HCT116 (cell line): ENCODE measurements at regions not wholly inside any gene's neighbourhood (a gene's known extent, or its start where the extent isn't known, plus 50 kb on each side); places are given as distances from the start of the nearest gene placed in this dataset.

ENCODE experiments used
- ATAC-seq: fragments of 200-7000 bp; cut with Tn5 transposase; 2 replicates; pipeline ENCODE4 v1.9.1; 2020; ENCODE audit warnings: mild to moderate bottlenecking, moderate library complexity
- BruUV-seq: library from RNA; stranded (reverse); fragments of 400-500 nt; replicated peaks from 2 replicates; lab custom pipeline; 2021; lab: Mats Ljungman, UMichigan
- CTCF ChIA-PET: fragments of 300-600 bp; sonication (Branson Sonifier 250); formaldehyde crosslinking; loops from one replicate; lab custom pipeline; 2021; ENCODE audit warnings: antibody characterized with exemption; lab: Charles Lee
- POLR2A ChIA-PET: fragments of 300-600, 350-600 bp; sonication (Branson Sonifier 250); formaldehyde crosslinking; loops from one replicate; lab custom pipeline; 2021; ENCODE audit warnings: antibody characterized with exemption; lab: Charles Lee
- RAD21 ChIA-PET, 2 experiments: fragments of 300-600 bp; sonication (Branson Sonifier 250); formaldehyde crosslinking; loops; one replicate each; lab custom pipeline; 2023; ENCODE audit warnings: low total read pairs in 2 of 2; ENCODE audit not compliant: uncharacterized antibody in 2 of 2, unreplicated experiment in 2 of 2, low non-redundant PET in 1 of 2; lab: Charles Lee
- DNase-seq: peaks from one replicate; pipeline ENCODE4 v3.0.0-alpha.2; 2010; ENCODE audit warnings: low read depth, low spot score
- H2AFZ ChIP-seq: fragments of 200-600 bp; shearing (Covaris generic), sonication (generic); 2 replicates; pipeline ENCODE4 v1.6.1; 2017; ENCODE audit warnings: low read depth, mixed run types, mixed read lengths, antibody characterized with exemption, low read length; ENCODE audit not compliant: poor library complexity, severe bottlenecking
- H3K27ac ChIP-seq: 2 replicates; pipeline ENCODE4 v1.5.1; 2012; ENCODE audit warnings: low read depth, low read length
- H3K27me3 ChIP-seq: fragments of 200-600 bp; sonication (generic); 2 replicates; pipeline ENCODE4 v1.6.1; 2016; ENCODE audit warnings: mixed run types, low read length, mixed read lengths; ENCODE audit not compliant: insufficient read depth
- H3K36me3 ChIP-seq, 2 experiments: fragments of 200-500 bp in 1 of 2; fragments of 200-600 bp in 1 of 2; sonication (Bioruptor generic) in 1 of 2; sonication (generic) in 1 of 2; 2 replicates each; pipeline versions ENCODE4 v1.5.1 to v1.6.1; 2014 to 2016; ENCODE audit warnings: low read length in 2 of 2, inconsistent platforms in 1 of 2, mixed read lengths in 1 of 2, mixed run types in 1 of 2; ENCODE audit not compliant: insufficient read depth in 2 of 2, control insufficient read depth in 1 of 2
- H3K4me1 ChIP-seq, 2 experiments: fragments of 200-600 bp in 1 of 2; sonication (generic) in 1 of 2; 2 replicates each; pipeline versions ENCODE4 v1.5.1 to v1.6.1; 2012 to 2017; ENCODE audit warnings: low read length in 2 of 2, inconsistent platforms in 1 of 2, mild to moderate bottlenecking in 1 of 2, mixed read lengths in 1 of 2, mixed run types in 1 of 2, moderate library complexity in 1 of 2; ENCODE audit not compliant: insufficient read depth in 2 of 2, control insufficient read depth in 1 of 2
- H3K4me2 ChIP-seq: fragments of 200-600 bp; sonication (generic); 2 replicates; pipeline ENCODE4 v1.6.1; 2017; ENCODE audit warnings: mixed run types, low read length, mixed read lengths
- H3K4me3 ChIP-seq, 2 experiments: fragments of 200-600 bp in 1 of 2; sonication (generic) in 1 of 2; replicated peaks in 1 of 2; 2 replicates each; pipeline ENCODE4 v1.5.1; 2011 to 2016; ENCODE audit warnings: low read length in 2 of 2, control low read depth in 1 of 2, low read depth in 1 of 2, mild to moderate bottlenecking in 1 of 2, mixed read lengths in 1 of 2, mixed run types in 1 of 2
- H3K79me2 ChIP-seq: fragments of 200-600 bp; sonication (generic); 2 replicates; pipeline ENCODE4 v1.6.1; 2017; ENCODE audit warnings: mild to moderate bottlenecking, mixed run types, low read length, moderate library complexity, mixed read lengths; ENCODE audit not compliant: insufficient read depth
- H3K9ac ChIP-seq: fragments of 200-600 bp; sonication (generic); 2 replicates; pipeline ENCODE4 v1.6.1; 2016; ENCODE audit warnings: low read length, mixed read lengths
- H3K9me2 ChIP-seq: fragments of 200-600 bp; sonication (generic), shearing (Covaris generic); 2 replicates; pipeline ENCODE4 v1.6.1; 2017; ENCODE audit warnings: mixed run types, mild to moderate bottlenecking, moderate library complexity; ENCODE audit not compliant: insufficient read depth
- H3K9me3 ChIP-seq, 2 experiments: fragments of 200-500 bp in 1 of 2; fragments of 200-600 bp in 1 of 2; sonication (Bioruptor generic) in 1 of 2; sonication (generic) in 1 of 2; 2 replicates each; pipeline ENCODE4 v1.6.1; 2014 to 2017; ENCODE audit warnings: low read length in 2 of 2, mixed read lengths in 2 of 2, inconsistent platforms in 1 of 2, low read depth in 1 of 2, mild to moderate bottlenecking in 1 of 2, mixed run types in 1 of 2, moderate library complexity in 1 of 2; ENCODE audit not compliant: control insufficient read depth in 1 of 2, insufficient read depth in 1 of 2
- H4K20me1 ChIP-seq: fragments of 200-600 bp; sonication (generic), shearing (Covaris generic); 2 replicates; pipeline ENCODE4 v1.6.1; 2017; ENCODE audit warnings: mixed run types, mild to moderate bottlenecking, moderate library complexity; ENCODE audit not compliant: insufficient read depth
- CBX3 ChIP-seq: IDR thresholded peaks from 2 replicates; pipeline ENCODE4 v1.6.1; 2012; ENCODE audit warnings: low read depth
- CEBPB ChIP-seq: IDR thresholded peaks from 2 replicates; pipeline ENCODE4 v1.6.1; 2012; ENCODE audit warnings: low read depth
- EZH2phosphoT487 ChIP-seq: fragments of 200-600 bp; IDR thresholded peaks from 2 replicates; pipeline ENCODE4 v1.6.1; 2018; ENCODE audit warnings: antibody characterized with exemption, borderline replicate concordance
- JUND ChIP-seq: IDR thresholded peaks from 2 replicates; pipeline ENCODE4 v1.6.1; 2012
- MAX ChIP-seq: IDR thresholded peaks from 2 replicates; pipeline ENCODE4 v1.6.1; 2012
- POLR2AphosphoS5 ChIP-seq: IDR thresholded peaks from 2 replicates; pipeline ENCODE4 v1.6.1; 2011; ENCODE audit warnings: mild to moderate bottlenecking, low read depth, low read length, moderate library complexity
- SRF ChIP-seq: IDR thresholded peaks from 2 replicates; pipeline ENCODE4 v1.6.1; 2012; ENCODE audit warnings: low read depth
- TCF7L2 ChIP-seq: IDR thresholded peaks from 2 replicates; pipeline ENCODE4 v1.7.0; 2011; ENCODE audit warnings: borderline replicate concordance, inconsistent platforms; ENCODE audit not compliant: insufficient read depth, insufficient read length; ENCODE audit errors: extremely low read depth
- ZNF274 ChIP-seq: fragments of 200-500 bp; sonication (Bioruptor generic); IDR thresholded peaks from 2 replicates; pipeline ENCODE4 v1.6.1; 2014; ENCODE audit warnings: mild to moderate bottlenecking, low read depth, low read length, inconsistent platforms
- intact Hi-C: fragments of 100-400 bp; cut with micrococcal nuclease; formaldehyde crosslinking; loops from 2 replicates; pipeline ENCODE4 v1.10.0; 2022
- TF ChIP-seq, protein P1 (sequence below): IDR thresholded peaks from 2 replicates; pipeline ENCODE4 v1.6.1; 2011; ENCODE audit warnings: mild to moderate bottlenecking, low read length, moderate library complexity; ENCODE audit not compliant: insufficient replicate concordance; ENCODE audit errors: extremely low read depth
- TF ChIP-seq, protein P2 (sequence below): IDR thresholded peaks from 2 replicates; pipeline ENCODE4 v1.6.1; 2012
- TF ChIP-seq, protein P3 (sequence below), 3 experiments: fragments of 200-600 bp in 1 of 3; sonication (generic) in 1 of 3; IDR thresholded peaks in 2 of 3; conservative IDR thresholded peaks in 1 of 3; 2 replicates each; pipeline ENCODE4 v1.5.1; 2012 to 2017; ENCODE audit warnings: low read depth in 2 of 3, low read length in 2 of 3, antibody characterized with exemption in 1 of 3, borderline replicate concordance in 1 of 3, control low read depth in 1 of 3, mild to moderate bottlenecking in 1 of 3, mixed read lengths in 1 of 3, mixed run types in 1 of 3, moderate library complexity in 1 of 3; ENCODE audit not compliant: insufficient read depth in 1 of 3

DNA sequence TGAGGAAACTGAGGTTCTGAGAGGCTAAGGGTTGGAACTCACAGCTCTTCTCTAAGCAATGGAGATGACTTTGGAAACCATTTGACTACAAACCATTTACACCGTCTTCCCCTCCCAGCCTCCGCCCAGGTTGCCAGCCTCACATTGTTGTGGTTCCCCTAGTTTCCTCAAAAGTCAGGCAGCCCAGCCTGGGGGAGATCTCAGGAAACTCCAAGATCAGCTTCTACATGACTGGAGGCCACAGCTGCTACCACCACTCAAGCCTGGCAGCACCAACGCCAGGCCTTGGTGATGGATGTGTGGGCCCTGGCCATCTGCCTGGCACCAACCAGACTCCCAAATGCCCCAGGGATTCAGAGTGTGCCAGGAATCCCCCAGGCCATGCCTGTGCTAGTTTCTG is 207.9 kb downstream of the TSHZ3 start:
- POLR2A ChIA-PET: no interaction called here
- TF ChIP-seq, protein P1, sequence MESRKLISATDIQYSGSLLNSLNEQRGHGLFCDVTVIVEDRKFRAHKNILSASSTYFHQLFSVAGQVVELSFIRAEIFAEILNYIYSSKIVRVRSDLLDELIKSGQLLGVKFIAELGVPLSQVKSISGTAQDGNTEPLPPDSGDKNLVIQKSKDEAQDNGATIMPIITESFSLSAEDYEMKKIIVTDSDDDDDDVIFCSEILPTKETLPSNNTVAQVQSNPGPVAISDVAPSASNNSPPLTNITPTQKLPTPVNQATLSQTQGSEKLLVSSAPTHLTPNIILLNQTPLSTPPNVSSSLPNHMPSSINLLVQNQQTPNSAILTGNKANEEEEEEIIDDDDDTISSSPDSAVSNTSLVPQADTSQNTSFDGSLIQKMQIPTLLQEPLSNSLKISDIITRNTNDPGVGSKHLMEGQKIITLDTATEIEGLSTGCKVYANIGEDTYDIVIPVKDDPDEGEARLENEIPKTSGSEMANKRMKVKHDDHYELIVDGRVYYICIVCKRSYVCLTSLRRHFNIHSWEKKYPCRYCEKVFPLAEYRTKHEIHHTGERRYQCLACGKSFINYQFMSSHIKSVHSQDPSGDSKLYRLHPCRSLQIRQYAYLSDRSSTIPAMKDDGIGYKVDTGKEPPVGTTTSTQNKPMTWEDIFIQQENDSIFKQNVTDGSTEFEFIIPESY: no peak
- no peak for TF ChIP-seq CBX3
- no peak for TF ChIP-seq MAX
- TF ChIP-seq CEBPB: no peak
- TF ChIP-seq, protein P2, sequence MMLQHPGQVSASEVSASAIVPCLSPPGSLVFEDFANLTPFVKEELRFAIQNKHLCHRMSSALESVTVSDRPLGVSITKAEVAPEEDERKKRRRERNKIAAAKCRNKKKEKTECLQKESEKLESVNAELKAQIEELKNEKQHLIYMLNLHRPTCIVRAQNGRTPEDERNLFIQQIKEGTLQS: no peak
- TF ChIP-seq JUND: no peak
- no peak for TF ChIP-seq EZH2phosphoT487
- TF ChIP-seq, protein P3, sequence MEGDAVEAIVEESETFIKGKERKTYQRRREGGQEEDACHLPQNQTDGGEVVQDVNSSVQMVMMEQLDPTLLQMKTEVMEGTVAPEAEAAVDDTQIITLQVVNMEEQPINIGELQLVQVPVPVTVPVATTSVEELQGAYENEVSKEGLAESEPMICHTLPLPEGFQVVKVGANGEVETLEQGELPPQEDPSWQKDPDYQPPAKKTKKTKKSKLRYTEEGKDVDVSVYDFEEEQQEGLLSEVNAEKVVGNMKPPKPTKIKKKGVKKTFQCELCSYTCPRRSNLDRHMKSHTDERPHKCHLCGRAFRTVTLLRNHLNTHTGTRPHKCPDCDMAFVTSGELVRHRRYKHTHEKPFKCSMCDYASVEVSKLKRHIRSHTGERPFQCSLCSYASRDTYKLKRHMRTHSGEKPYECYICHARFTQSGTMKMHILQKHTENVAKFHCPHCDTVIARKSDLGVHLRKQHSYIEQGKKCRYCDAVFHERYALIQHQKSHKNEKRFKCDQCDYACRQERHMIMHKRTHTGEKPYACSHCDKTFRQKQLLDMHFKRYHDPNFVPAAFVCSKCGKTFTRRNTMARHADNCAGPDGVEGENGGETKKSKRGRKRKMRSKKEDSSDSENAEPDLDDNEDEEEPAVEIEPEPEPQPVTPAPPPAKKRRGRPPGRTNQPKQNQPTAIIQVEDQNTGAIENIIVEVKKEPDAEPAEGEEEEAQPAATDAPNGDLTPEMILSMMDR (IDR thresholded peaks at IDR 0.05 in 2 of 3, conservative IDR thresholded peaks at IDR 0.05 in 1 of 3; ENCODE audit: borderline replicate concordance in 1 of 3, insufficient read depth in 1 of 3, low read depth in 2 of 3, low read length in 2 of 3): no peak
- TF ChIP-seq ZNF274: no peak
- no peak for TF ChIP-seq SRF
- no peak for TF ChIP-seq TCF7L2
- no peak for TF ChIP-seq POLR2AphosphoS5
- intact Hi-C loops: no loop called here
- Histone ChIP-seq H3K9me2 (no peaks in the 10 kb centered on the region), H3K27me3 (no peaks in the 10 kb centered on the region), H3K9ac (no peak overlapping the region), H3K4me2 (no peak overlapping the region), H3K27ac (no peak overlapping the region), H3K79me2 (no peaks in the 10 kb centered on the region), H4K20me1 (no peaks in the 10 kb centered on the region), H3K4me1 (no peaks in the 10 kb centered on the region), H3K9me3 (peaks cover 16 to 30% of the 10 kb centered on the region in 2 experiments; a peak in 2 of 4 replicates), H3K4me3 (no peak overlapping the region), H2AFZ (no peak overlapping the region), H3K36me3 (no peaks in the 10 kb centered on the region)
- BruUV-seq: no TSS peak
- CTCF ChIA-PET: no interaction called here
- DNase-seq: no peak
- ATAC-seq: no peak
- RAD21 ChIA-PET: no interaction called here
